ENCODE measurements at regions not wholly inside any gene's neighbourhood (a gene's known extent, or its start where the extent isn't known, plus 50 kb on each side); places are given as distances from the start of the nearest gene placed in this dataset.

- DNase-seq: no peak
Measured at GRCh38 chr22:49619301-49619700, 208.4 kb downstream of the BRD1 start.

- no peak for DNase-seq
Measured at GRCh38 chr22:49618677-49618953, 209.1 kb downstream of the BRD1 start.

GRCh38 chr22:49617866-49618676 lies 209.6 kb downstream of the BRD1 start:
- no peak for DNase-seq

GRCh38 chr22:49617264-49617663 lies 210.4 kb downstream of the BRD1 start:
- no peak for DNase-seq

GRCh38 chr22:49616356-49617231 lies 211.1 kb downstream of the BRD1 start:
- DNase-seq: no peak

- no peak for DNase-seq
Measured at GRCh38 chr22:49614966-49615965, 212.4 kb downstream of the BRD1 start.

GRCh38 chr22:49613511-49614270 lies 214.0 kb downstream of the BRD1 start:
- DNase-seq: no peak

- no peak for DNase-seq
Measured at GRCh38 chr22:49613108-49613507, 214.6 kb downstream of the BRD1 start.

GRCh38 chr22:49609207-49609876 lies 218.3 kb downstream of the BRD1 start:
- DNase-seq: no peak

- no peak for DNase-seq
Measured at GRCh38 chr22:49608660-49609059, 219.0 kb downstream of the BRD1 start.

- no peak for DNase-seq
Measured at GRCh38 chr22:49608228-49608627, 219.4 kb downstream of the BRD1 start.

- DNase-seq: no peak
Measured at GRCh38 chr22:49607821-49608220, 219.9 kb downstream of the BRD1 start.

- DNase-seq: no peak
Measured at GRCh38 chr22:49606562-49607290, 220.9 kb downstream of the BRD1 start.

- DNase-seq: no peak
Measured at GRCh38 chr22:49604732-49605302, 222.9 kb downstream of the BRD1 start.

- no peak for DNase-seq
Measured at GRCh38 chr22:49603016-49603415, 224.7 kb downstream of the BRD1 start.

GRCh38 chr22:49602481-49602880 lies 225.2 kb downstream of the BRD1 start:
- DNase-seq: no peak

- DNase-seq: no peak
Measured at GRCh38 chr22:49601614-49602321, 225.9 kb downstream of the BRD1 start.

GRCh38 chr22:49600891-49601431 lies 226.7 kb downstream of the BRD1 start:
- DNase-seq: no peak

- DNase-seq: no peak
Measured at GRCh38 chr22:49600468-49600867, 227.2 kb downstream of the BRD1 start.
